Stimulated activated CD8-positive, alpha-beta memory T cell treated with anti-CD3 and anti-CD28 coated beads, Interleukin-15, amount 100 ng/mL, for 4 hours (primary cell): ENCODE measurements at regions not wholly inside any gene's neighbourhood (a gene's known extent, or its start where the extent isn't known, plus 50 kb on each side); places are given as distances from the start of the nearest gene placed in this dataset.
"Not testable (repeated sequence)": the region's sequence is repeated elsewhere in the genome, so short reads cannot be mapped to it uniquely, and the experiment has no call there.

Experiments
- DNase-seq, 2 donors: peaks; one replicate each; pipeline ENCODE4 v3.0.0-alpha.2; 2020; ENCODE audit warnings: low read depth in 2 of 2

GRCh38 chr10:119996944-119997343 lies 104.4 kb downstream of the SEC23IP start:
- no peak for DNase-seq

- DNase-seq = no peak
Measured at GRCh38 chr10:119997429-119997828, 104.9 kb downstream of the SEC23IP start.

GRCh38 chr10:120002785-120003184 lies 110.3 kb downstream of the SEC23IP start:
- DNase-seq = no peak

GRCh38 chr10:120005207-120006201 lies 113.0 kb downstream of the SEC23IP start:
- no peak for DNase-seq

GRCh38 chr10:120007261-120007660 lies 114.7 kb downstream of the SEC23IP start:
- no peak for DNase-seq

GRCh38 chr10:120011359-120012130 lies 119.0 kb downstream of the SEC23IP start:
- DNase-seq = no peak

- no peak for DNase-seq
Measured at GRCh38 chr10:120012131-120012400, 119.5 kb downstream of the SEC23IP start.

- DNase-seq = no peak
Measured at GRCh38 chr10:120012566-120012965, 120.0 kb downstream of the SEC23IP start.

- DNase-seq = no peak
Measured at GRCh38 chr10:120014031-120014430, 121.5 kb downstream of the SEC23IP start.

GRCh38 chr10:120015064-120015463 lies 122.5 kb downstream of the SEC23IP start:
- no peak for DNase-seq

GRCh38 chr10:120016906-120017305 lies 124.4 kb downstream of the SEC23IP start:
- no peak for DNase-seq

GRCh38 chr10:120017733-120018417 lies 125.3 kb downstream of the SEC23IP start:
- no peak for DNase-seq

- DNase-seq = no peak
Measured at GRCh38 chr10:120018695-120019094, 126.2 kb downstream of the SEC23IP start.

- no peak for DNase-seq
Measured at GRCh38 chr10:120019568-120019967, 127.0 kb downstream of the SEC23IP start.

GRCh38 chr10:120022357-120022756 lies 129.8 kb downstream of the SEC23IP start:
- no peak for DNase-seq

GRCh38 chr10:120034236-120034635 lies 141.7 kb downstream of the SEC23IP start:
- no peak for DNase-seq

GRCh38 chr10:120039046-120039445 lies 146.5 kb downstream of the SEC23IP start:
- DNase-seq = no peak

GRCh38 chr10:120039826-120040225 lies 147.3 kb downstream of the SEC23IP start:
- no peak for DNase-seq

- no peak for DNase-seq
Measured at GRCh38 chr10:120041807-120042559, 149.5 kb downstream of the SEC23IP start.

- no peak for DNase-seq
Measured at GRCh38 chr10:120042705-120043104, 150.2 kb downstream of the SEC23IP start.

- not testable (repeated sequence) for DNase-seq
Measured at GRCh38 chr10:120047373-120047772, 154.8 kb downstream of the SEC23IP start.

- no peak for DNase-seq
Measured at GRCh38 chr10:120047926-120048325, 155.4 kb downstream of the SEC23IP start.
